NCI-H1436 (cell line): ENCODE measurements at regions not wholly inside any gene's neighbourhood (a gene's known extent, or its start where the extent isn't known, plus 50 kb on each side); places are given as distances from the start of the nearest gene placed in this dataset.
"Not testable (repeated sequence)": the region's sequence is repeated elsewhere in the genome, so short reads cannot be mapped to it uniquely, and the experiment has no call there.

Experiments used
- DNase-seq: peaks from one replicate; lab custom pipeline; 2025; lab: John Stamatoyannopoulos, UW

DNA sequence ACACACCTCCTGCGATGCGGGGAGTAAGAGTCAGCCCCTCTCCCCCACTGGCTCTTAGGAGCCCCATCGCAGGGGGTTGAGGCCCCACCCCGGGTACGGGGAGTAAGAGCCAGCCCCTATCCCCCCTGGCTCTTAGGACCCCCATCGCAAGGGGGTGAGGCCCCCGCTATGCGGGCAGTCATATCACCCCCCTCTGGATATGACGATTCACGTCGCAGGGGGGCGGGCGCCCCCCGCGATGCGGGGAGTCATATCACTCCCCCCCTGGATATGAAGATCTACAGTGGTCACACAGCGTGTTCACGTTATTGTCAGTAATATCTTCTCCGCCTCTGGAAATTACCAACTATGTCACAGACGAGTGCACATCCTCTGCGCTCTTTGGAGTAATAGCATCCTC is 61.1 kb downstream of the DEFB131A start:
- DNase-seq = not testable (repeated sequence)

DNA sequence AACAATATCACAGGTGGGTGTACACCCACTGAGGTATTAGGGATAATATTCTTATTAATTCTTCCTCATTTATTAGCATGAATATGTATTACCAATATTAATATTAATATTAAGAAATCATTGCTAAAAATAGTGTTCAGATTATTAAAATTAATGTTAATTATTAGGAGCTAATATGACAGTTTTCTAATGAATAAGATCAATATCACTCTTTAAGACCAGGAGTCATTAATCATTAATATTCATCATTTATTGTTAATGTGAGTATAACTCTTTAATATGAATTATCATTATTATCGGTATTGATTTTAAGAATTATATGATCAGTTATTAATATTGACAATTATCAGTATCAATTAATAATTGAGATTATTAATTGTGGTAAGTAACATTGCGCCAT is 62.5 kb downstream of the DEFB131A start:
- DNase-seq = not testable (repeated sequence)

DNA sequence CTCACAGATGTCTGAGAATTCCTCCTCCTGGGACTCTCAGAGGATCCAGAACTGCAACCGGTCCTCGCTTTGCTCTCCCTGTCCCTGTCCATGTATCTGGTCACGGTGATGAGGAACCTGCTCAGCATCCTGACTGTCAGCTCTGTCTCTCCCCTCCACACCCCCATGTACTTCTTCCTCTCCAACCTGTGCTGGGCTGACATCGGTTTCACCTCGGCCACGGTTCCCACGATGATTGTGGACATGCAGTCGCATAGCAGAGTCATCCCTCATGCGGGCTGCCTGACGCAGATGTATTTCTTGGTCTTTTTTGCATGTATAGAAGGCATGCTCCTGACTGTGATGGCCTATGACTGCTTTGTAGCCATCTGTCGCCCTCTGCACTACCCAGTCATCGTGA is 68.7 kb downstream of the DEFB131A start:
- not testable (repeated sequence) for DNase-seq

DNA sequence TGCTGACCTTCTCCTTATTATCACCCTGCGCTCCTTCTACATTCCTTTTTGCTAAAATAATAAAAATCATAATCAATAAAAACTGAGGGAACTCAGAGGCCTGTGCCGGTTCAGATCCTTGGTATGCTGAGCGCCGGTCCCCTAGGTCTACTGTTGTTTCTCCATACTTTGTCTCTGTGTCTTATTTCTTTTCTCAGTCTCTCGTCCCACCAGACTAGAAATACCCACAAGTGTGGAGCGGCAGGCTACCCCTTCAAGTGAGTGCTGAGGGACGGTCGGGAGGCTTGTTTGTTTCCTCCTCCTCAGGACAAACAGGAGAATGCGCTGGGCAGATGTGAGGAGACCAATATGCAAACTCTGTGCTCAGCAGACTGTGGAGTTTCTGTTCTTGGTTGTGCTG is 75.4 kb downstream of the DEFB131A start:
- DNase-seq = not testable (repeated sequence)

DNA sequence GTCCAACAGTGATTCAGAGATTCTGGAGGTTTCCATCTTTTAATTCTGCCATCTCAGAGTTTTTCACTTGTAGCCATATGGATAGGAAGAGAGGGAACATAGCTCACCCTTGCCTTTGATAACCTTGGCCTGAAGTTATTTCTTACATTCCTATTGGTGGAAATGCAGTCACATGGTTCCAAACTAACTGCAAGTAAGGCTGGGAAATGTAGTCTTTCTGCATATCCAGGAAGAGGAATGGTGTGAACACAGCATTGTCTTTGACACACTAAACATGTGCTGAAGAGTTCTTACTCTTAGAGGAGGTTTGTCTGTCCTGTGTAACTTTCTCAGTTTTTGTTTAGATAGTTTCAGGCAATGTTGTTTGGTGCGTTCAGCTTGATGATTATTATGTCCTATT is 78.7 kb downstream of the DEFB131A start:
- not testable (repeated sequence) for DNase-seq

DNA sequence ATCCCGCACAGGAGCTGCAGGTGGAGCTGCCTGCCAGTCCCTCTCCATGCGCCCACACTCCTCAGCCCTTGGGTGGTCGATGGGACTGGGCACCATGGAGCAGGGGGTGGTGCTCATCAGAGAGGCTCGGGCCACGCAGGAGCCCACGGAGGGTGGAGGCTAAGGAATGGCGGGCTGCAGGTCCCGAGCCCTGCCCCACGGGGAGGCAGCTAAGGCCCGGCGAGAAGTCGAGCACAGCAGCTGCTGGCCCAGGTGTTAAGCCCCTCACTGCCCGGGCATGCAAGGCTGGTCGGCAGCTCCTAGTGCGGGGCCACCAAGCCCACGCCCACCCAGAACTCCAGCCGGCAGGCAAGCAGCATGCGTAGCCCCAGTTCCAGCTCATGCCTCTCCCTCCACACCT is 80.2 kb downstream of the DEFB131A start:
- DNase-seq = not testable (repeated sequence)

DNA sequence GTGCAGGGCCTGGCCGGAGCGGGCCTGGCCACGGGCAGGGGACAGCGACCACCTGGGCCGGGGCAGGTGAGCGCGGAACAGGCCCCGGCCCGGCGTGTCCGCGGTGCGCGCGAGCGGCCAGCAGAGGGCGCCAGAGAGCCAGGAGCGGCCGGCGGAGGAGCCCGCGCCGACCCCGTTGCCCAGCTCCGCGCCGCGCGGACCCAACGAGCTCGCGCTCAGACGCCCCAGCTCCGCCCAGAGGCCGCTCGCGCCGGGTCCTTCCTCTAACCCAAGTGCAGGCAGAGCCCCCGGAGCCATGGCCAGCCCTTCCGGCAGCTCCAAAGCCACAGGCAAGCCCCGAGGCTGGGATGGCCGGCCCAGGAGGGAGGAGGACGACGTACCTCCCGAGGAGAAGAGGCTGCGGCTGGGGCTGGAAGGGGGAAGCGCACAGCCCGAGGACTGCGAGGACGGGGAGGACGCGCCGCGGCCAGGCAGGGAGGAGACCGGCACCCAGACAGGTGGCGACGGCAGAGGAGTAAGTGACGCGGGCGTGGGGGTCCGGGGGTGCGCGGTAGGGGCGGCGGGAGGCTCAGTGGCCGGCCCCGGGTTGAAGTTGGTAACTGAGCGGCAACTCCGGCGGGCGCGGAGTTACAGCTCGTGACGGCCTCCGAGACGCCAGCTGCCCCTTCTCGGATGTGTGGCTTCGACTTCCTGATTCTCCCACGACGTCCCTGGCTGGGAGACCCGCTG is 88.1 kb downstream of the DEFB131A start:
- DNase-seq = peak; percentile 10

DNA sequence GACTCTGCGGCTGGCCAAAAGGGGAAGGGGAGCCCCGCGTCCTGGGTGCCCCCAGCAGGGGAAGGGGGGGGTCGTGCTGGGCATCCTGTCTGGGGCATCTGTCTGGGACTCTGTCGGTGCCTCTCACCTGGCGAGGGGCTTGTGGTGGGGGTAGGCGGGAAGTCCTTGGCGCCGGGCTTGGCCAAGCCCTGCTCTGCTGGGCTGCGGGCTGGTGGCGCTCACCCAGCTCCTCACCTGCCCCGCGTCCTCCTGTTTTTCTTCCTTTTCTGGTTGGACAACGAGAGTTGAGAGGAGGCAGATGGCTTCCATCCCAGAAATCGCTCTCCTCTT is 88.6 kb downstream of the DEFB131A start:
- DNase-seq = not testable (repeated sequence)

DNA sequence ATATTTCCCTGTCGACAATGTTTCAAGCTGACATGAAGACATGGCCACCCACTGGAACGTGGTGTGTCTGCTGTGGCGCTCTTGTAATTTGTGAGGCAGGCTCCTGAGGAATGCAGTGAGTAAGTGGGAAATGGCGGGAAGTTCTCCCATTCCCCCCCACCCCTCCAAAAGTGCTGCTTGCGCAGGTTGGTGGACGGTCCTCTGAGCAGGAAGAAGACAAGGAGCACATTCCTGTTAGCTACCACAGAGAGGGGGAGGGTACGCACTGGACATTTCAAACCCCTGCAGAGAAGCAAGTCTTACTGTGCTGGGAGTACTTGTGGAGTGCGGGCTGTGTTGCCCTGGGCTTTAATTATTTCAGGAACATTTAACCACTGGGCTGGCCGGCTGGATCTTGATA is 92.9 kb downstream of the DEFB131A start:
- DNase-seq = not testable (repeated sequence)

DNA sequence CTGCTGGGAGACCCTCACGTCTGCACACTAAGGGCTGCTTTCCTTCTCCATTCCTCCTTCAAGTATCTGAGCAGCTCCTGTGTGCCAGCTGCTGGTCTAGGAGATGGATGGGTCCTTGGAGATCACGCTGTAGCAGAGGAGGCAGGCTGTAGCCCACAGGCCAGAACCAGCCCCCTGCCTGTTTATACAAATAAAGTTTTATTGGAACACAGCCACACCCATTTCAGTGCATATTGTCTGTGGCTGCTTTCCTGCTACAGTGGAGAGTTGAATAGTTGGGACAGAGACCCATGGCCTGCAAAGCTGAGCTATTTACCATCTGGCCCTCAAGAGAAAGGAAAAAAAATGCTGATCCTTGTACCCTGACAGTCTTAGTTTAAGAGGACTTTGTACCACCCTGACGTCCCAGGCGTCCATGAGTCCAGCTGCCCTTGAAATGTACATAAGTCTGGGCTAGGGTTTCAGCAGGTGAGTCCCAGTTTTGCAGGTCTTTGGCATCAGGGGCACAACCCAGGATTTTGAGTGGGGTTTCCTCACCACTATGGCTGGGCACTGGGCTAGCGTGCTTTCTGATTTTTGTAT is 95.8 kb downstream of the DEFB131A start:
- DNase-seq = not testable (repeated sequence)

DNA sequence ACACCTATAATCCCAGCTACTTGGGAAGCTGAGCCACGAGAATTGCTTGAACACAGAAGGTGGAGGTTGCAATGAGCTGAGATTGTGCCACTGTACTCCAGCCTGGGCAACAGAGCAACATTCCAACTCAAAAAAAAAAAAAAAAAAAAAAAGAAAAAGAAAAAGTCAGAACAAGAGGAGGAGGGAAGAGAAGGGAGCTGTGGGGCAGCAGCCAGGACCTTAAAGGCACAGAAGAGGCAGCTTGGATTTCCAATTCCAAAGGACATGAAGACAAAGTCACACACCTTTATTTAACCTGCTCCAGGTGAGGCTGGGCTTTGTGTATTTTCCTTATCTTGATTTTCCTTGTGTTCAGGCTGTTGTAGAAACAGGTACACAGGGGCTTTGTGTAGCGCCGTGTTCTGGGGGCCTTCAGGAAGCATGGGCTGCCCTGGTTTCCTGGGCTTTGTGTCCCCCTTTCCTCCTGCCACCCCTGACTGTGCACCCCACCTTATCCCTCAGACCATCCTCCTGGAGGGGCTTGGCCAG is 97.2 kb downstream of the DEFB131A start:
- DNase-seq = not testable (repeated sequence)

DNA sequence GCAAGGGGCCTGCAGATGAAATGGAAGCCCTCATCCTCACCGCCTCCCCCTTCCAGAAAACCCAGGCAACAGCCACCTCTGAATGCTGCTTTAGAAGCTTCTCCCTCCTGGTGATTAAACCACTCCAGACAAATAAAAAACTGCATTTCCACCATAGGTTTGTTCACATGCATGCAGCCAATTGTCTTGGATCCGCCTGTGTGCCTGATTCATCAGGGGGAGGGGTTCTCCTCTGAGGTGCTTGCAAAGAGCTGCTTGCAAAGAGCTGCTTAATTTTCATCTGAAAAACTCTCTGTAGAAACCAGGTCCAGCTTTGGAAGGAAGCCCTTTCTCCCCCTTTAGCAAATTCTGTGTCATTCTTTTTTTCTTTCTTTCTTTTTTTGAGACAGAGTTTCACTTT is 100.6 kb downstream of the DEFB131A start:
- DNase-seq = not testable (repeated sequence)

DNA sequence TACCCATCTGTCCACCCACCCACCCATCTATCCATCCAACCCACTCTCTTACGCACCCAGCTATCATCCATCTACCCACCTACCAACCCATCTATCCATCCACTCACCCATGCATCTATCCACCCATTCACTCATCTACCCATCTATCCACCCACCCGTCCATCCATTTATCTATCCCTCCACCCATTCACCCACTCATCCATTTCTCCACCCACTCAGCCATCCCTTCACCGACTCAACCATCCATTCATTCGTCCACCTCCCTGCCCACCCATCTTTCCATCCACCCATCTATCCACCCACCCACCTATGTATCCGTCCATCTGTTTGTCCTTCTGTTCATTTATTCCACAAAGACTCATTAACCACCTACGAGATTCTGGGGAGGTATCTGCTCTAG is 103.3 kb downstream of the DEFB131A start:
- not testable (repeated sequence) for DNase-seq

DNA sequence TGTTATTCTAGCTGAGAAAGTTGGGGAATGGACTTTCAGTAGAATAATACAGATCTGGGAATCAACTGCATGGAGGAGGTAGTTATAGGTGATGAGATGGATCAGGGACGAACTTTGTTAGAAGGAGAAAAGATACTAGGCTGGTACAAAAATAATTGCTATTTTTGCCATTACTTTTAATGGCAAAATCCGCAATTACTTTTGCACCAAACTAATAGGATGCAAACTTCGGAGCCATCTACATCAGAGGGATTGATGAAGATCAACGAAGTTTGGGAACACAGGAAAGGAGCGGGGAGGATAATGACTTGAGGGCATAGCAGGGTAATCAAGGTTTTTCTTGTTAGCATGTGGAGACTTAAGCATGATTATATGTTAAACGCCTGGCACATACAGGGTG is 111.9 kb downstream of the DEFB131A start:
- DNase-seq = not testable (repeated sequence)

DNA sequence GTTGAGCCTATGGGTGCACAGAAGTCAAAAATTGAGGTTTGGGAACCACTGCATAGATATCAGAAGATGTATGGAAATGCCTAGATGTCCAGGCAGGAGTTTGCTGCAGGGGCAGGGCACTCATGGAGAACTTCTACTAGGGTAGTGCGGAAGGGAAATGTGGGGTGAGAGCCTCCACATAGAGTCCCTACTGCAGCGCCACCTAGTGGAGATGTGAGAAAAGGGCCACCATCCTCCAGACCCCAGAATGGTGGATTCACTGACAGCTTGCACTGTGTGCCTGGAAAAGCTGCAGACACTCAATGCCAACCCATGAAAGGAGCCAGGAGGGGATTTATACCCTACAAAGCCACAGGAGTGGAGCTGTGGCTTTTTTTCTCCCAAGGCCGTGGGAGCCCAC is 133.7 kb downstream of the DEFB131A start:
- not testable (repeated sequence) for DNase-seq

DNA sequence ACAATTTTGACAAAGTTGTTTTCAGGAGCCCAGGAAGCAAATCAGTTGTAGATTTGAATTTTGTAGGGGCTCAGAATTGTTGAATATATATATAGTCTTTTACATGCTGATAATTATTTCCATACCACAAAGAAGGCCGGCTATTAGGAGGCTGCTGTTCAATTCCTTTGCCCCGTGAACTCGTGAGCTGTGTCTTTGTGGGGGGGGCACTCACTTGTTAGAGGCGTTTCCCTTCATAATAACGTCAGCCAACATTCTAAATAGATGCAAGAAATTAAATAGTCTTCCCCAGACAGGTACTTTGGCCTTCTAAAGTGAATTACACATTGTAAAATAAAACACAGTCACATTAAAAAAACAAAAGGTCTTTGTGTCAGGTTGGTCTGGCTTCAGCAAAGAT is 138.7 kb downstream of the DEFB131A start:
- DNase-seq = not testable (repeated sequence)

DNA sequence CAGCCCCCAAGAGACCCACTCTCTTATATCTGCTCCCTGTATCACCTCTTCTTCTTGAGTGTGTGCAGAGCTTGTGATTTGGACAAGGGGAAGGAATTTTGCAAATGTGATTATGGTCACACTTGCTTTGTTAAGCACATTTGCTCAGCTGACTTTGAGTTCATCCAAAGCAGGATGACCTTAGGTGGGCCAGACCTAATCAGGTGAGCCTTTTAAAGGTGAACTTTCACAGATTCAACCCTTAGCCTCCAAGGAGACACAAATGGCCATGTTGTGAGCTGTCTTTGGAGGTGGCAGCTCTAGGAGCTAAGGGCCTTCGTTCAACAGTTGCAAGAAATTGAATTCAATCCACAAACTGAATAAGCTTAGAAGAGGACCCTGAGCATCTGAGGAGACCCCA is 147.8 kb downstream of the DEFB131A start:
- DNase-seq = no peak

DNA sequence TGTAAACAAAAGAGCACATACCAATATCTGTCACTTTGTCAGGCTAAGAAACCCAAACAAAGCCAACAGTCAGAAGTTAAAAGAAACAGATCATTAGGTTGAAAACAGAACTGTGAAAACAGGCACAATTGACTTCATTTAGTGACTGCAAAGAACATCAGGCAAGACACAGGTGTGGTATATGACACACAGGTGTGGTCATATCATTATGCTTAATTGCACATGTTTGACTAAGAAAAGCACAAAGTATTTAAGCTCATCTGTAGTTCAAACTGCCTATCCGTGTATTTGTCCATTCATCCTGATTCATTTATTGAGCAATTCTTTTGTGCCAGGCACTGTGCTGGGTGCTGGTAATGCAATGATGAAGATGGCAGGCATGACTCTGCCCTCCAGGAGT is 150.7 kb downstream of the DEFB131A start:
- no peak for DNase-seq

DNA sequence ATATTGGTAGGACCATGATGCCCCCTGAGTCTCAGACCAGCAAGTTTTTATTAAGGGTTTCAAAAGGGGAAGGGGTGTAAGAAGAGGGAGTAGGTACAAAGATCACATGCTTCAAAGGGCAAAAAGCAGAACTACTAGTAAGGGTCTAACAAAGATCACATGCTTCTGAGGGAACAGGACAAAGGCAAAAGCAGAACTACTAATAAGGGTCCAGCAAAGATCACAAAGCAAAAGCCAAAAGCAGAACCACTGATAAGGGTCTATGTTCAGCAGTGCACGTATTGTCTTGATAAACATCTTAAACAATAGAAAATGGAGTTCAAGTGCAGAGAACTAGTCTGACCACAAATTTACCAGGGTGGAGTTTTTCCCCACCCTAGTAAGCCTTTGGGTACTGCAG is 151.3 kb downstream of the DEFB131A start:
- not testable (repeated sequence) for DNase-seq

DNA sequence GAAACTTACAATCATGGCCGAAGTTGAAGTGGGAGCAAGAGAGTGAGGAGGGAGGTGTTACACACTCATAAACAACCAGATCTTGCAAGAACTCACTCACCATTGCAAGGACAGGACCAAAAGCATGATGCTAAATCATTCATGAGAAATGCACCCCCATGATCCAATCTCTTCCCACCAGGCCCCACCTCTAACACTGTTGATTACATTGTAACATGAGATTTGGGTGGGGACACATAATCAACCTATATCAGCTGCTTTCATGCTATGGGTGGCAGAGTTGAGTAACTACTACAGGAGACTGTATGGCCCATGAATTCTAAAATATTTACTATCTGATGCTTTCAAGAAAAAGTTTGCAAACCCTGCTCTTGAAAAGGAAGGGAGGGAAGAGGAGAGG is 155.1 kb downstream of the DEFB131A start:
- DNase-seq = no peak

DNA sequence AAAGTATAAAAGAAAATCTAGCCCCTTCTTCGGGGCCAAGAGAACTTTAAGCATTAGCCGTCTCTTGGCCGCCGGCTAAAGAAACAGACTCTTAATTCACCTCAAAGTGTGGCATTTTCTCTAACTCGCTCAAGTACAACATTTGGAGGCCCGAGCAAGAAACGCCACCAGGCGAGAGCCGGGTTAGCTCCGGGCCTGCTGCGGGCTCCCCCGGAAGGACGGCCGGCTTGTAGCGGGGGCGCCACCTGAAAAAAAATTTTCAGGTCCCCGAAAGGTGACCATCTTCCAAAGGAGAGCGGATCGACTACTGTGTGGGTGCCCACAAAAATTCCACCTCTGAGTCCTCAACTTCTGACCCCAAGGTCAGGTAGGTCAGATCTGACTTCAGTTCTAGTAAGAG is 156.0 kb downstream of the DEFB131A start:
- DNase-seq = no peak

DNA sequence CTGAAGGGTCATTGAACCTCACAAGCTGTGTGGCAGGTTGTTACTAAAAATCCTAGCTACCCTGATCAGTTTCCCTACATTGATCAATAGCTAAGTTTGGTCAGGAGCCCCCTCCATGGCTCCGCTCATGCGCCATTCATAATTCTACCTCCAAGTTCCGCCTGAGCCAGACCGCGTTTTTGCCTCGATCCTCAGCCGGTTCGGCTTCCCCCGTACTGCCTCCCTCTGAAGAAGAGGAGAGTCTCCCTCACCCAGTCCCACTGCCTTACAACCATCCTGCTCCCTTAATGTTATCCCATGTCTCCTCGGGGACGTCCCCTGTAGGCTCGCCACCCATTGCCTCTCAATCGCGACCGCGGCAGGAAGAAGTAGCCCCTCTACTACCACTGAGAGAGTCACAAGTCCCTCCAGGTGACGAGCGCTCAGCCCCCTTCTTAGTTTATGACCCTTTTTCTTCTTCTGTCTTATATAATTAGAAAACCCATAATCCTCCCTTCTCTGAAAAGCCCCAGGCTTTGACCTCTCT is 158.2 kb downstream of the DEFB131A start:
- DNase-seq = no peak
